Left renal cortex interstitium (tissue), 4 donors: ENCODE measurements at regions not wholly inside any gene's neighbourhood (a gene's known extent, or its start where the extent isn't known, plus 50 kb on each side); places are given as distances from the start of the nearest gene placed in this dataset.
"Not testable (repeated sequence)": the region's sequence is repeated elsewhere in the genome, so short reads cannot be mapped to it uniquely, and the experiment has no call there.

Source experiments
- DNase-seq, 4 donors: peaks; one replicate each; pipeline ENCODE4 v3.0.0-alpha.2; 2013; ENCODE audit warnings: low read depth in 4 of 4, low spot score in 2 of 4, missing footprints in 1 of 4

GRCh38 chr5:18617191-18617590 is 982.9 kb downstream of the TAF11L14 start:
- not testable (repeated sequence) for DNase-seq

- no peak for DNase-seq
Measured at GRCh38 chr5:18630458-18631045, 996.3 kb downstream of the TAF11L14 start.

- no peak for DNase-seq
Measured at GRCh38 chr5:18652404-18653215, 1018.4 kb downstream of the TAF11L14 start.

- DNase-seq = no peak
Measured at GRCh38 chr5:18653216-18653752, 1019.0 kb downstream of the TAF11L14 start.

- no peak for DNase-seq
Measured at GRCh38 chr5:18660511-18660910, 1026.3 kb downstream of the TAF11L14 start.

- no peak for DNase-seq
Measured at GRCh38 chr5:18662231-18662630, 1028.0 kb downstream of the TAF11L14 start.

GRCh38 chr5:18674212-18674611 is 1040.0 kb downstream of the TAF11L14 start:
- not testable (repeated sequence) for DNase-seq

GRCh38 chr5:18675041-18675440 is 1040.8 kb downstream of the TAF11L14 start:
- no peak for DNase-seq

- no peak for DNase-seq
Measured at GRCh38 chr5:18686253-18686652, 1052.0 kb downstream of the TAF11L14 start.

- no peak for DNase-seq
Measured at GRCh38 chr5:18687429-18687828, 1053.2 kb downstream of the TAF11L14 start.

- DNase-seq = no peak
Measured at GRCh38 chr5:18699681-18700080, 1065.4 kb downstream of the TAF11L14 start.

- no peak for DNase-seq
Measured at GRCh38 chr5:18702821-18703220, 1068.6 kb downstream of the TAF11L14 start.

- DNase-seq = no peak
Measured at GRCh38 chr5:18712936-18713485, 1078.8 kb downstream of the TAF11L14 start.

- no peak for DNase-seq
Measured at GRCh38 chr5:18720002-18720401, 1085.7 kb downstream of the TAF11L14 start.

GRCh38 chr5:18732556-18733479 is 1098.6 kb downstream of the TAF11L14 start:
- DNase-seq = no peak

GRCh38 chr5:18736051-18736398 is 1101.8 kb downstream of the TAF11L14 start:
- no peak for DNase-seq

- DNase-seq = not testable (repeated sequence)
Measured at GRCh38 chr5:18736736-18737135, 1102.5 kb downstream of the TAF11L14 start.

- no peak for DNase-seq
Measured at GRCh38 chr5:18740301-18740700, 1106.0 kb downstream of the TAF11L14 start.

- no peak for DNase-seq
Measured at GRCh38 chr5:18742830-18743229, 1108.6 kb downstream of the TAF11L14 start.

GRCh38 chr5:18744441-18744840 is 1110.2 kb downstream of the TAF11L14 start:
- no peak for DNase-seq
